Renal cortex interstitium (tissue), 11 donors: ENCODE measurements at regions not wholly inside any gene's neighbourhood (a gene's known extent, or its start where the extent isn't known, plus 50 kb on each side); places are given as distances from the start of the nearest gene placed in this dataset.
"Not testable (repeated sequence)": the region's sequence is repeated elsewhere in the genome, so short reads cannot be mapped to it uniquely, and the experiment has no call there.

Experiments used
- DNase-seq, 11 donors: peaks; one replicate each; pipeline ENCODE4 v3.0.0-alpha.2; 2013; ENCODE audit warnings: low read depth in 9 of 11, low spot score in 4 of 11; ENCODE audit errors: extremely low read depth in 1 of 11

GRCh38 chr12:105670672-105671071 lies 340.2 kb downstream of the C12orf75 start:
- DNase-seq: no peak

- no peak for DNase-seq
Measured at GRCh38 chr12:105671720-105672119, 341.2 kb downstream of the C12orf75 start.

GRCh38 chr12:105672121-105672975 lies 341.9 kb downstream of the C12orf75 start:
- DNase-seq: peak in 6 of 11 donors; percentile 18 to 45 (median 32)

GRCh38 chr12:105674871-105675699 lies 344.6 kb downstream of the C12orf75 start:
- no peak for DNase-seq

- DNase-seq: no peak
Measured at GRCh38 chr12:105676694-105677093, 346.2 kb downstream of the C12orf75 start.

- DNase-seq: no peak
Measured at GRCh38 chr12:105677672-105678071, 347.2 kb downstream of the C12orf75 start.

GRCh38 chr12:105679982-105680381 lies 349.5 kb downstream of the C12orf75 start:
- DNase-seq: no peak

GRCh38 chr12:105681341-105681740 lies 350.9 kb downstream of the C12orf75 start:
- DNase-seq: no peak

GRCh38 chr12:105682821-105683220 lies 352.3 kb downstream of the C12orf75 start:
- not testable (repeated sequence) for DNase-seq

- DNase-seq: not testable (repeated sequence)
Measured at GRCh38 chr12:105683836-105684235, 353.3 kb downstream of the C12orf75 start.

GRCh38 chr12:105698075-105698474 lies 367.6 kb downstream of the C12orf75 start:
- DNase-seq: no peak

- DNase-seq: no peak
Measured at GRCh38 chr12:105699209-105699608, 368.7 kb downstream of the C12orf75 start.

GRCh38 chr12:105704787-105705186 lies 374.3 kb downstream of the C12orf75 start:
- no peak for DNase-seq

GRCh38 chr12:105705235-105705634 lies 374.7 kb downstream of the C12orf75 start:
- DNase-seq: no peak

- peak; percentile 37 to 73 (median 59) for DNase-seq
Measured at GRCh38 chr12:105705765-105706164, 375.3 kb downstream of the C12orf75 start.

- peak in 9 of 11 donors; percentile 58 to 80 (median 68) for DNase-seq
Measured at GRCh38 chr12:105706321-105706972, 376.0 kb downstream of the C12orf75 start.

- DNase-seq: no peak
Measured at GRCh38 chr12:105706973-105707334, 376.5 kb downstream of the C12orf75 start.

GRCh38 chr12:105713606-105714305 lies 383.3 kb downstream of the C12orf75 start:
- DNase-seq: peak in 8 of 11 donors; percentile 9 to 51 (median 29)

GRCh38 chr12:105716621-105717020 lies 386.1 kb downstream of the C12orf75 start:
- no peak for DNase-seq
